A549 (cell line): ENCODE measurements at regions not wholly inside any gene's neighbourhood (a gene's known extent, or its start where the extent isn't known, plus 50 kb on each side); places are given as distances from the start of the nearest gene placed in this dataset.

Experiments
- HOXB13 ChIP-seq: fragments of 250-450 bp; sonication (Bioruptor Pico); IDR thresholded peaks from 2 replicates; pipeline ENCODE4 v1.5.0; 2020; ENCODE audit warnings: low read depth, mild to moderate bottlenecking, moderate library complexity
- KDM1A ChIP-seq: fragments of 200-600 bp; sonication (generic); IDR thresholded peaks from 2 replicates; pipeline ENCODE4 v1.6.1; 2016; ENCODE audit warnings: low read depth, mild to moderate bottlenecking
- PBX3 ChIP-seq: IDR thresholded peaks from 2 replicates; pipeline ENCODE4 v1.6.1; 2012
- TF ChIP-seq, protein P1 (sequence below): fragments of >200 bp; sonication (Bioruptor Twin); formaldehyde crosslinking; IDR thresholded peaks from 3 replicates; pipeline ENCODE4 v1.5.1; 2016

GRCh38 chr5:159566832-159567231, 236.5 kb upstream of the IL12B start:
- TF ChIP-seq, protein P1, sequence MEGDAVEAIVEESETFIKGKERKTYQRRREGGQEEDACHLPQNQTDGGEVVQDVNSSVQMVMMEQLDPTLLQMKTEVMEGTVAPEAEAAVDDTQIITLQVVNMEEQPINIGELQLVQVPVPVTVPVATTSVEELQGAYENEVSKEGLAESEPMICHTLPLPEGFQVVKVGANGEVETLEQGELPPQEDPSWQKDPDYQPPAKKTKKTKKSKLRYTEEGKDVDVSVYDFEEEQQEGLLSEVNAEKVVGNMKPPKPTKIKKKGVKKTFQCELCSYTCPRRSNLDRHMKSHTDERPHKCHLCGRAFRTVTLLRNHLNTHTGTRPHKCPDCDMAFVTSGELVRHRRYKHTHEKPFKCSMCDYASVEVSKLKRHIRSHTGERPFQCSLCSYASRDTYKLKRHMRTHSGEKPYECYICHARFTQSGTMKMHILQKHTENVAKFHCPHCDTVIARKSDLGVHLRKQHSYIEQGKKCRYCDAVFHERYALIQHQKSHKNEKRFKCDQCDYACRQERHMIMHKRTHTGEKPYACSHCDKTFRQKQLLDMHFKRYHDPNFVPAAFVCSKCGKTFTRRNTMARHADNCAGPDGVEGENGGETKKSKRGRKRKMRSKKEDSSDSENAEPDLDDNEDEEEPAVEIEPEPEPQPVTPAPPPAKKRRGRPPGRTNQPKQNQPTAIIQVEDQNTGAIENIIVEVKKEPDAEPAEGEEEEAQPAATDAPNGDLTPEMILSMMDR: no peak
- TF ChIP-seq KDM1A (no peak), PBX3 (no peak), HOXB13 (CRISPR knock-in tag) (no peak)
